ENCODE measurements at regions not wholly inside any gene's neighbourhood (a gene's known extent, or its start where the extent isn't known, plus 50 kb on each side); places are given as distances from the start of the nearest gene placed in this dataset.

- TF ChIP-seq USF2 (IDR thresholded peaks at IDR 0.05) (no peak), RNF2 (IDR thresholded peaks at IDR 0.05; ENCODE audit: borderline replicate concordance, low read depth) (no peak), RFX5 (IDR thresholded peaks at IDR 0.05) (no peak), MAX (IDR thresholded peaks at IDR 0.05) (no peak), POLR2A (IDR thresholded peaks at IDR 0.05; ENCODE audit: low read length) (no peak), KDM5A (IDR thresholded peaks at IDR 0.05) (no peak), CTCF (IDR thresholded peaks at IDR 0.05) (no peak), EP300 (IDR thresholded peaks at IDR 0.05) (no peak), SREBF2 (IDR thresholded peaks at IDR 0.05) (no peak), NR3C1 (IDR thresholded peaks at IDR 0.05) (no peak), HDAC2 (IDR thresholded peaks at IDR 0.05) (no peak), SMC3 (IDR thresholded peaks at IDR 0.05) (no peak)
These were observed 91.1 kb upstream of the MEX3C start for GRCh38 chr18:51288582-51288981.

All from A549 (cell line).